Activated CD4-positive, alpha-beta T cell treated with anti-CD3 and anti-CD28 coated beads, Interleukin-10, Interleukin-2, amounts not matched to agents 100 ng/mL and 50 ng/mL, durations not matched to agents 16 hours and 8 hours (primary cell): ENCODE measurements at regions not wholly inside any gene's neighbourhood (a gene's known extent, or its start where the extent isn't known, plus 50 kb on each side); places are given as distances from the start of the nearest gene placed in this dataset.
A peak's percentile ranks its signal among the peaks of the same experiment; 100 is the strongest.

ENCODE experiments used
- DNase-seq: peaks from one replicate; pipeline ENCODE4 v3.0.0-alpha.2; 2020

- peak; percentile 46 for DNase-seq
Observed at GRCh38 chr2:215889240-215889969, 123.9 kb downstream of the MREG start.

GRCh38 chr2:215888680-215889079, 124.7 kb downstream of the MREG start:
- DNase-seq = no peak

GRCh38 chr2:215887303-215887702, 126.0 kb downstream of the MREG start:
- DNase-seq = no peak

GRCh38 chr2:215886022-215886421, 127.3 kb downstream of the MREG start:
- DNase-seq = no peak

- DNase-seq = no peak
Observed at GRCh38 chr2:215885536-215885935, 127.8 kb downstream of the MREG start.

- no peak for DNase-seq
Observed at GRCh38 chr2:215884451-215885087, 128.8 kb downstream of the MREG start.

GRCh38 chr2:215883799-215884198, 129.6 kb downstream of the MREG start:
- DNase-seq = no peak

GRCh38 chr2:215882689-215883088, 130.7 kb downstream of the MREG start:
- DNase-seq = no peak

- DNase-seq = no peak
Observed at GRCh38 chr2:215881582-215881981, 131.8 kb downstream of the MREG start.

- DNase-seq = no peak
Observed at GRCh38 chr2:215880970-215881369, 132.4 kb downstream of the MREG start.

- no peak for DNase-seq
Observed at GRCh38 chr2:215879977-215880940, 133.1 kb downstream of the MREG start.

GRCh38 chr2:215879331-215879730, 134.0 kb downstream of the MREG start:
- DNase-seq = no peak

- DNase-seq = no peak
Observed at GRCh38 chr2:215878476-215879063, 134.8 kb downstream of the MREG start.

- DNase-seq = no peak
Observed at GRCh38 chr2:215876937-215877238, 136.5 kb downstream of the MREG start.

GRCh38 chr2:215876139-215876936, 137.0 kb downstream of the MREG start:
- no peak for DNase-seq

- DNase-seq = no peak
Observed at GRCh38 chr2:215874418-215874817, 138.9 kb downstream of the MREG start.

- DNase-seq = no peak
Observed at GRCh38 chr2:215870986-215871385, 142.4 kb downstream of the MREG start.

GRCh38 chr2:215870088-215870490, 143.3 kb downstream of the MREG start:
- no peak for DNase-seq

GRCh38 chr2:215868846-215869543, 144.4 kb downstream of the MREG start:
- DNase-seq = no peak

GRCh38 chr2:215866606-215867005, 146.7 kb downstream of the MREG start:
- DNase-seq = no peak

GRCh38 chr2:215863687-215864086, 149.7 kb downstream of the MREG start:
- no peak for DNase-seq

- DNase-seq = no peak
Observed at GRCh38 chr2:215862351-215862771, 151.0 kb downstream of the MREG start.
